Peyer's patch (tissue), 4 donors: ENCODE measurements at regions not wholly inside any gene's neighbourhood (a gene's known extent, or its start where the extent isn't known, plus 50 kb on each side); places are given as distances from the start of the nearest gene placed in this dataset.

ENCODE experiments used
- DNase-seq, 3 donors: peaks; one replicate each; pipeline ENCODE4 v3.0.0-alpha.2; 2017 to 2019
- H3K27ac ChIP-seq, 4 donors: fragments of 200-600 bp; sonication (generic); one replicate each; pipeline ENCODE4 v1.5.1; 2016 to 2019
- H3K27me3 ChIP-seq, 2 donors: fragments of 200-600 bp; sonication (generic); one replicate each; pipeline ENCODE4 v1.5.1; 2019
- H3K36me3 ChIP-seq, 3 donors: fragments of 200-600 bp; sonication (generic); one replicate each; pipeline ENCODE4 v1.5.1; 2016 to 2019
- H3K4me1 ChIP-seq, 4 donors: fragments of 200-600 bp; sonication (generic); one replicate each; pipeline ENCODE4 v1.5.1; 2016 to 2019
- H3K4me3 ChIP-seq, 4 donors: fragments of 200-600 bp; sonication (generic); 1 replicate in 3 of 4; 2 replicates in 1 of 4; pipeline ENCODE4 v1.5.1; 2016 to 2019; ENCODE audit warnings: mild to moderate bottlenecking in 1 of 4
- H3K9me3 ChIP-seq, 4 donors: fragments of 200-600 bp; sonication (generic); one replicate each; pipeline ENCODE4 v1.5.1; 2016 to 2019; ENCODE audit warnings: mild to moderate bottlenecking in 1 of 4
- POLR2A ChIP-seq, 2 donors: fragments of 450-650 bp; IDR thresholded peaks; one replicate each; pipeline ENCODE4 v1.5.1; 2017; ENCODE audit warnings: antibody characterized with exemption in 2 of 2, mild to moderate bottlenecking in 2 of 2, moderate library complexity in 2 of 2
- TF ChIP-seq, protein P1 (sequence below), 6 experiments: fragments of 450-650 bp in 4 of 6; fragments of 200-600 bp in 2 of 6; sonication (generic) in 1 of 6; IDR thresholded peaks; one replicate each; pipeline ENCODE4 v1.5.1; 2017 to 2019; ENCODE audit warnings: antibody characterized with exemption in 6 of 6, mild to moderate bottlenecking in 3 of 6, moderate library complexity in 1 of 6

DNA sequence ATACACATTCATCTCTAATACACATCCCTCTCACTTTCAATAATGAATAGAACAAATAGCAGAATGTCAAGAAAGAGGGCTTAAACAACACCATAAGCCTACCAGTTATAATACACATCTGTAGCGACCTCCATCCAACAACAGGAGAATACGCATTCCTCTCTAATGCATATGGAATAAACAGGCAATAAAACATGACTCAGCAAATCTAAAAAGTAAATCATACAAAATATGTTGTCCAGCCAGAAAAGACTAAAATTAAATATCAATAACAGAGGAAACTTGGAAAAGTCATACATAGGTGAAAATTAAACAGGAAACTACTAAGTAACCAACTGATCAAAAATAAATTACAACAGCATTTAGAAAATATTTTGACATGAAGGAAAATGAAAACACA is 1127.5 kb upstream of the NCAM2 start:
- no peak for DNase-seq
- TF ChIP-seq POLR2A (IDR thresholded peaks at IDR 0.05) = no peak
- H3K9me3 ChIP-seq = peaks cover 0 to 6% (median 0%) of the 10 kb centered on the region in 4 donors
- H3K4me1 ChIP-seq = no peaks in the 10 kb centered on the region
- no peak overlapping the region for H3K4me3 ChIP-seq
- no peak overlapping the region for H3K27ac ChIP-seq
- H3K27me3 ChIP-seq = no peaks in the 10 kb centered on the region
- H3K36me3 ChIP-seq = no peaks in the 10 kb centered on the region

DNA sequence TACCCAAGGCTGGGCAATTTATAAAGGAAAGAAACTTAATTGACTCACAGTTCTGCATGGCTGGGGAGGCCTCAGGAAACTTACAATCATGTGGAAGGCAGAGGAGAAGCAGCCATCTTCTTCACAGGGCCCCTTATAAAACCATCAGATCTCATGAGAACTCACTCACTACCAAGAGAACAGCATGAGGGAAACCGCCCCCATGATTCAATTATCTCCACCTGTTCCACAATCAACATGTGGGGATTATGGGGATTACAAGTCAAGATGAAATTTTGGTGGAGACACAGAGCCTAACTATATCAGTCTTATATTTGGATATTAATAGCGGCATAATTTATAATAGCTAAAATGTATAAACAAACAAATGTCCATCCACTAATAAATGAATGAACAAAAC is 1123.7 kb upstream of the NCAM2 start:
- H3K4me1 ChIP-seq = no peaks in the 10 kb centered on the region
- H3K36me3 ChIP-seq = no peaks in the 10 kb centered on the region
- H3K4me3 ChIP-seq = no peak overlapping the region
- TF ChIP-seq POLR2A (IDR thresholded peaks at IDR 0.05) = no peak
- TF ChIP-seq, protein P1, sequence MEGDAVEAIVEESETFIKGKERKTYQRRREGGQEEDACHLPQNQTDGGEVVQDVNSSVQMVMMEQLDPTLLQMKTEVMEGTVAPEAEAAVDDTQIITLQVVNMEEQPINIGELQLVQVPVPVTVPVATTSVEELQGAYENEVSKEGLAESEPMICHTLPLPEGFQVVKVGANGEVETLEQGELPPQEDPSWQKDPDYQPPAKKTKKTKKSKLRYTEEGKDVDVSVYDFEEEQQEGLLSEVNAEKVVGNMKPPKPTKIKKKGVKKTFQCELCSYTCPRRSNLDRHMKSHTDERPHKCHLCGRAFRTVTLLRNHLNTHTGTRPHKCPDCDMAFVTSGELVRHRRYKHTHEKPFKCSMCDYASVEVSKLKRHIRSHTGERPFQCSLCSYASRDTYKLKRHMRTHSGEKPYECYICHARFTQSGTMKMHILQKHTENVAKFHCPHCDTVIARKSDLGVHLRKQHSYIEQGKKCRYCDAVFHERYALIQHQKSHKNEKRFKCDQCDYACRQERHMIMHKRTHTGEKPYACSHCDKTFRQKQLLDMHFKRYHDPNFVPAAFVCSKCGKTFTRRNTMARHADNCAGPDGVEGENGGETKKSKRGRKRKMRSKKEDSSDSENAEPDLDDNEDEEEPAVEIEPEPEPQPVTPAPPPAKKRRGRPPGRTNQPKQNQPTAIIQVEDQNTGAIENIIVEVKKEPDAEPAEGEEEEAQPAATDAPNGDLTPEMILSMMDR (IDR thresholded peaks at IDR 0.05) = no peak
- H3K9me3 ChIP-seq = peaks cover 0 to 6% (median 0%) of the 10 kb centered on the region in 4 donors
- DNase-seq = no peak
- no peaks in the 10 kb centered on the region for H3K27me3 ChIP-seq
- no peak overlapping the region for H3K27ac ChIP-seq

DNA sequence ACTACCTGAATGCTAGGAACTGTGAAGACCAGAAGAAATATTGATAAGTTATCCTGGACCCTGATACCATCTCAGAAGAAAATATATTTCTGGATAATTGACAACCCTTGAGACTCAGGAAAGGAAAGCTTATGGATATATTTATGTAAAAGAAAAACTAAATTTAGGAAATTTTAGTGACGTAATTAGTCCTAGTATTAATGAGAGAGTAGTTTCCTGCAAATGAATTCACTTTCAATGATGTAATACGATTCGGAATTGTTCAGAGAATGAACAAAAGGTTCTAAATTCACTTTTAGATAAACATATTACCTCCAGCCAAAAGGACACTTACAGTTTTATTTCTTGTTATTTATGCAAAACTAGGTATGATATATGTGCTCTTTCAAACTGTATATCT is 1120.1 kb upstream of the NCAM2 start:
- H3K4me3 ChIP-seq = no peak overlapping the region
- no peak for DNase-seq
- no peaks in the 10 kb centered on the region for H3K9me3 ChIP-seq
- H3K4me1 ChIP-seq = no peaks in the 10 kb centered on the region
- H3K36me3 ChIP-seq = no peaks in the 10 kb centered on the region
- TF ChIP-seq POLR2A (IDR thresholded peaks at IDR 0.05) = no peak
- TF ChIP-seq, protein P1 (IDR thresholded peaks at IDR 0.05) = no peak
- H3K27ac ChIP-seq = no peak overlapping the region
- no peaks in the 10 kb centered on the region for H3K27me3 ChIP-seq

DNA sequence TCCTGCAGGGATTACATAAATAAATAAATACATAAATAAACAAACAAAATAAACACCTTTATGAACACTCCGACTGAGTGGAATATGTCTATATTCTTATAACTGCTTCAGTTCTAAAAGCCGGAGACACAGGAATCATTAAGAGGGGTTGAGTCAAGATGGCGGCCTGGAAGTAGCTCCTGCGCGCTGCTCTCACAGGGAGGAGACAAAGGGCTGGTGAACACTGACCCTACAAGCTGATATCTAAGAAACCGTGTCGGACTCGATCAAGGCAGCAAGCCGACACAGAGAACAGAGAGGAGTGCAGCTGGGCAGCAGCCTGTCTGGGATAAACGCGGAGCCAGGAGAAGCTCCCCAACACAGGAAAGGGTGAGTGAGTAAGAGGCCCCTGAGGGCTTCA is 1098.6 kb upstream of the NCAM2 start:
- TF ChIP-seq POLR2A (IDR thresholded peaks at IDR 0.05) = no peak
- no peaks in the 10 kb centered on the region for H3K4me1 ChIP-seq
- no peaks in the 10 kb centered on the region for H3K27me3 ChIP-seq
- no peak overlapping the region for H3K27ac ChIP-seq
- no peaks in the 10 kb centered on the region for H3K36me3 ChIP-seq
- DNase-seq = no peak
- H3K4me3 ChIP-seq = no peak overlapping the region
- no peaks in the 10 kb centered on the region for H3K9me3 ChIP-seq

DNA sequence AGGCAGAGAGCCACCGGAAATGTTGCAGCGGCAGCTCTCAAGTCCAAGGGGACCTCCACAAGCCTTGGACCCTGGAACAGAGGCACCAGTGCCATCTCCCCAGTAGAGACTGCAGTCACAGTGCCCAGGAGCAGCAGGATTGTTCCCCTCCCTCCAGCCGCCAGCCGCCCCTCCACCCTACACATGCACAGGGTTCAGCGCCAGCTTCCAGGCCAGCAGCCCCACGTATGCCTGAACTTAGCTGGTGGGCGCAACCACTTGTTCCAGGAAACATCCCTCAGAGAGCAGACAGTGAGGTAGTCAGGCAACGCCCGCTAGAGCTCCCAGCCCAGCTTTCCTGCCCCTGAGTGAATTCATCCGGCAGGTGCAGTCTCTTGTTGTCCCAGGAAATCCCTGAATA is 1098.1 kb upstream of the NCAM2 start:
- no peak overlapping the region for H3K4me3 ChIP-seq
- no peaks in the 10 kb centered on the region for H3K4me1 ChIP-seq
- no peak for DNase-seq
- H3K9me3 ChIP-seq = no peaks in the 10 kb centered on the region
- TF ChIP-seq, protein P1 (IDR thresholded peaks at IDR 0.05) = no peak
- TF ChIP-seq POLR2A (IDR thresholded peaks at IDR 0.05) = no peak
- no peaks in the 10 kb centered on the region for H3K36me3 ChIP-seq
- no peaks in the 10 kb centered on the region for H3K27me3 ChIP-seq
- no peak overlapping the region for H3K27ac ChIP-seq

DNA sequence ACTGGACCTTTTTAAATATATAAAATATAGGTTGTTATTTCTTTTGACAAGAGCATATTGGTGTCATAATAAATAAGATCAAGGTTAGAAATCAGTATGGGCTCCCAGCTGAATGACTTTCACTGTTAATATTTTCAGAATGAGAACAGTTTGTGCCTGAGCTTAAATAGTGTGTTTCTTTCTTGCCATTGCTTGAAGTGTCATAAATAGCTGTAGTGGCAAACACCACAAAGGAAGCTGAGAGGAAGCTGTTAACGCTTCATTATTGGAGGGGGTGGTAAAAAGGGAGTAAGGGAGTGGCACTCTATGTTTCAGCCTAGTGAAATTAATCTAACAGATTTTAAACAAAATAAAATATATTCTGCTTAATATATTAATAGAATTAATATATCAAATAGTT is 1089.8 kb upstream of the NCAM2 start:
- H3K4me1 ChIP-seq = no peaks in the 10 kb centered on the region
- no peak for DNase-seq
- no peak overlapping the region for H3K27ac ChIP-seq
- H3K9me3 ChIP-seq = no peaks in the 10 kb centered on the region
- H3K27me3 ChIP-seq = no peaks in the 10 kb centered on the region
- H3K4me3 ChIP-seq = no peak overlapping the region
- H3K36me3 ChIP-seq = no peaks in the 10 kb centered on the region
- no peak for TF ChIP-seq POLR2A (IDR thresholded peaks at IDR 0.05)
- TF ChIP-seq, protein P1 (IDR thresholded peaks at IDR 0.05) = no peak

DNA sequence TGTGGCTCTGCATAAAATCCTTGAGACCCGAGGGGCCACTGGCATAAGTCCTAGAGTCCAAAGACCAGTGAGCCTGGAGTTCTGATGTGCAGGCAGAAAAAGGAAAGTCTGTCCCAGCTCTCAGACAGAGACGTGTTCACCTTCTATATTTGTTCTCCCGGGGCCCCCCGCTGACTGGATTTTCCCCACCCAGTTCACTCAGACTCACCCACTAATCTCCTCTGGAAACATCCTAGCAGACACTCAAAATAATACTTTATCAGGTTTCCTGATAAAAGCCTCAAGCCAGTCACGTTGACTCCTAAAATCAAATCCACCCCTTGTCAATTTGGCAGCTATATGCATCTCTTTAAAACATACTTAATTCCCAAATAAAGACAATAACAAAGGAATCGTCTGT is 1084.2 kb upstream of the NCAM2 start:
- no peak for DNase-seq
- no peak for TF ChIP-seq POLR2A (IDR thresholded peaks at IDR 0.05)
- TF ChIP-seq, protein P1 (IDR thresholded peaks at IDR 0.05) = no peak
- no peaks in the 10 kb centered on the region for H3K4me1 ChIP-seq
- no peaks in the 10 kb centered on the region for H3K36me3 ChIP-seq
- no peak overlapping the region for H3K27ac ChIP-seq
- no peak overlapping the region for H3K4me3 ChIP-seq
- H3K9me3 ChIP-seq = no peaks in the 10 kb centered on the region
- H3K27me3 ChIP-seq = no peaks in the 10 kb centered on the region
